ENCODE measurements at regions not wholly inside any gene's neighbourhood (a gene's known extent, or its start where the extent isn't known, plus 50 kb on each side); places are given as distances from the start of the nearest gene placed in this dataset.
"Not testable (repeated sequence)": the region's sequence is repeated elsewhere in the genome, so short reads cannot be mapped to it uniquely, and the experiment has no call there.

GRCh38 chr7:114148779-114149178 lies 230.0 kb upstream of the PPP1R3A start:
- Histone ChIP-seq H3K27me3 (ENCODE audit: control insufficient read depth, insufficient read depth, low read length) (no peaks in the 10 kb centered on the region), H3K4me3 (replicated peaks in 1 of 4; ENCODE audit: control extremely low read depth in 1 of 4, insufficient read depth in 1 of 4, low read depth in 3 of 4, low read length in 4 of 4) (no peak overlapping the region), H2AFZ (ENCODE audit: low read length) (no peak overlapping the region), H3K4me2 (ENCODE audit: extremely low read depth, insufficient read depth, low read length) (no peak overlapping the region), H3K9ac (ENCODE audit: insufficient read depth, low read length) (no peak overlapping the region), H3K27ac (ENCODE audit: insufficient read depth, low read length) (no peak overlapping the region), H3K9me3 (ENCODE audit: control insufficient read depth, insufficient read depth, low read depth, low read length) (no peaks in the 10 kb centered on the region), H3K79me2 (ENCODE audit: control insufficient read depth, insufficient read depth, low read length) (no peaks in the 10 kb centered on the region), H3K4me1 (ENCODE audit: control insufficient read depth, extremely low read depth, insufficient read depth, low read length) (no peaks in the 10 kb centered on the region), H3K36me3 (ENCODE audit: control insufficient read depth, insufficient read depth, low read length) (no peaks in the 10 kb centered on the region), H4K20me1 (ENCODE audit: control insufficient read depth, extremely low read depth, insufficient read depth, low read length) (no peaks in the 10 kb centered on the region)
- TF ChIP-seq EZH2 (IDR thresholded peaks at IDR 0.05; ENCODE audit: low read length, missing control alignments) (no peak), CTCF (conservative IDR thresholded peaks at IDR 0.05 in 1 of 2, IDR thresholded peaks at IDR 0.05 in 1 of 2; ENCODE audit: low read depth in 1 of 2, low read length in 2 of 2) (no peak)
- no peak for DNase-seq (ENCODE audit: low read depth in 2 of 2)

DNA sequence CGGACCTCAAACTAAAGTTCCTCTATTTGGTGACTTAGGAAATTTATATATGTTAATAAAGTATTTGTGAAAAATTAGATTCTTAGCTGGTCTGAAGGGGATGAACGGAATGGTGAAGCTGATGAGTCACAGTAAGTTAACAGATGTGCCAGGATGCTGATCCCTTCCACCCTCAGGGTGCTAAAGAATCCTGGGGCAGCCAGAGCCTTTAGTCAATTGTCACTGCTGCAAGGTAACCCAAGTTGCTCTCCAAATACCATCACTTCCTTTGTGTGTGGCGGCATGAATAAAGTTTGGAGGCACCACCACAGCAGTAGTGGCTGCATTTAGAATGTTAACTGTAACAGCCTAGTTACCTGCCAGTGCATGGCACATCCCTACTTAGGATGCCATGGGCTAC lies 222.6 kb upstream of the PPP1R3A start:
- H2AFZ ChIP-seq (ENCODE audit: low read length), result no peak overlapping the region
- H3K36me3 ChIP-seq (ENCODE audit: control insufficient read depth, insufficient read depth, low read length), result no peaks in the 10 kb centered on the region
- no peaks in the 10 kb centered on the region for H3K4me1 ChIP-seq (ENCODE audit: control insufficient read depth, extremely low read depth, insufficient read depth, low read length)
- H3K4me3 ChIP-seq (replicated peaks in 1 of 4; ENCODE audit: control extremely low read depth in 1 of 4, insufficient read depth in 1 of 4, low read depth in 3 of 4, low read length in 4 of 4), result no peak overlapping the region
- H3K79me2 ChIP-seq (ENCODE audit: control insufficient read depth, insufficient read depth, low read length), result no peaks in the 10 kb centered on the region
- H3K9ac ChIP-seq (ENCODE audit: insufficient read depth, low read length), result no peak overlapping the region
- no peak overlapping the region for H3K27ac ChIP-seq (ENCODE audit: insufficient read depth, low read length)
- TF ChIP-seq EZH2 (IDR thresholded peaks at IDR 0.05; ENCODE audit: low read length, missing control alignments) (no peak), CTCF (conservative IDR thresholded peaks at IDR 0.05 in 1 of 2, IDR thresholded peaks at IDR 0.05 in 1 of 2; ENCODE audit: low read depth in 1 of 2, low read length in 2 of 2) (no peak)
- H3K9me3 ChIP-seq (ENCODE audit: control insufficient read depth, insufficient read depth, low read depth, low read length), result no peaks in the 10 kb centered on the region
- peak in 1 of 2 donors; percentile 2 for DNase-seq (ENCODE audit: low read depth in 2 of 2)
- H4K20me1 ChIP-seq (ENCODE audit: control insufficient read depth, extremely low read depth, insufficient read depth, low read length), result no peaks in the 10 kb centered on the region
- H3K27me3 ChIP-seq (ENCODE audit: control insufficient read depth, insufficient read depth, low read length), result no peaks in the 10 kb centered on the region
- H3K4me2 ChIP-seq (ENCODE audit: extremely low read depth, insufficient read depth, low read length), result no peak overlapping the region

DNA sequence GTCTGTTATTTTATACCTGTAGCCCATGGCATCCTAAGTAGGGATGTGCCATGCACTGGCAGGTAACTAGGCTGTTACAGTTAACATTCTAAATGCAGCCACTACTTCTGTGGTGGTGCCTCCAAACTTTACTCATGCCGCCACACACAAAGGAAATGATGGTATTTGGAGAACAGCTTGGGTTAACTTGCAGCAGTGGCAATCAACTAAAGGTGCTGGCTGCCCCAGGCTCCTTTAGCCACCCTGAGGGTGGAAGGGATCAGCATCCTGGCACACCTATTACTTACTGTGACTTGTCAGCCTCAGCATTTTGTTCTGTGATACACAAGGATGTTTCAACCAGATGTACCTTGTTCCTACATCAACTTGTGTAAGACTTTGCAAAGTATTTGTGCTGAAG lies 221.8 kb upstream of the PPP1R3A start:
- no peak overlapping the region for H2AFZ ChIP-seq (ENCODE audit: low read length)
- no peaks in the 10 kb centered on the region for H3K79me2 ChIP-seq (ENCODE audit: control insufficient read depth, insufficient read depth, low read length)
- H3K9ac ChIP-seq (ENCODE audit: insufficient read depth, low read length), result no peak overlapping the region
- DNase-seq (ENCODE audit: low read depth in 2 of 2), result no peak
- TF ChIP-seq EZH2 (IDR thresholded peaks at IDR 0.05; ENCODE audit: low read length, missing control alignments) (no peak), CTCF (conservative IDR thresholded peaks at IDR 0.05 in 1 of 2, IDR thresholded peaks at IDR 0.05 in 1 of 2; ENCODE audit: low read depth in 1 of 2, low read length in 2 of 2) (no peak)
- no peaks in the 10 kb centered on the region for H3K4me1 ChIP-seq (ENCODE audit: control insufficient read depth, extremely low read depth, insufficient read depth, low read length)
- H3K27me3 ChIP-seq (ENCODE audit: control insufficient read depth, insufficient read depth, low read length), result no peaks in the 10 kb centered on the region
- no peak overlapping the region for H3K4me3 ChIP-seq (replicated peaks in 1 of 4; ENCODE audit: control extremely low read depth in 1 of 4, insufficient read depth in 1 of 4, low read depth in 3 of 4, low read length in 4 of 4)
- H3K9me3 ChIP-seq (ENCODE audit: control insufficient read depth, insufficient read depth, low read depth, low read length), result no peaks in the 10 kb centered on the region
- H3K4me2 ChIP-seq (ENCODE audit: extremely low read depth, insufficient read depth, low read length), result no peak overlapping the region
- H3K27ac ChIP-seq (ENCODE audit: insufficient read depth, low read length), result no peak overlapping the region
- H4K20me1 ChIP-seq (ENCODE audit: control insufficient read depth, extremely low read depth, insufficient read depth, low read length), result no peaks in the 10 kb centered on the region
- no peaks in the 10 kb centered on the region for H3K36me3 ChIP-seq (ENCODE audit: control insufficient read depth, insufficient read depth, low read length)

GRCh38 chr7:114139690-114140089 lies 220.9 kb upstream of the PPP1R3A start:
- not testable (repeated sequence) for DNase-seq (ENCODE audit: low read depth in 2 of 2)

More at GRCh38 chr7:114139690-114140089, 220.9 kb upstream of the PPP1R3A start:
- H3K4me1 ChIP-seq (ENCODE audit: control insufficient read depth, extremely low read depth, insufficient read depth, low read length); H2AFZ ChIP-seq (ENCODE audit: low read length); H3K27ac ChIP-seq (ENCODE audit: insufficient read depth, low read length); H3K4me3 ChIP-seq (replicated peaks in 1 of 4; ENCODE audit: control extremely low read depth in 1 of 4, insufficient read depth in 1 of 4, low read depth in 3 of 4, low read length in 4 of 4); H3K9ac ChIP-seq (ENCODE audit: insufficient read depth, low read length); H3K9me3 ChIP-seq (ENCODE audit: control insufficient read depth, insufficient read depth, low read depth, low read length); H3K4me2 ChIP-seq (ENCODE audit: extremely low read depth, insufficient read depth, low read length); H3K79me2 ChIP-seq (ENCODE audit: control insufficient read depth, insufficient read depth, low read length); H3K36me3 ChIP-seq (ENCODE audit: control insufficient read depth, insufficient read depth, low read length); H4K20me1 ChIP-seq (ENCODE audit: control insufficient read depth, extremely low read depth, insufficient read depth, low read length); H3K27me3 ChIP-seq (ENCODE audit: control insufficient read depth, insufficient read depth, low read length): not testable (repeated sequence)
